ENCODE measurements at regions not wholly inside any gene's neighbourhood (a gene's known extent, or its start where the extent isn't known, plus 50 kb on each side); places are given as distances from the start of the nearest gene placed in this dataset.

- DNase-seq (ENCODE audit: extremely low read depth in 1 of 11, low read depth in 9 of 11, low spot score in 4 of 11), result peak in 9 of 11 donors; percentile 48 to 74 (median 59)
These were observed 142.2 kb downstream of the ABCA8 start for GRCh38 chr17:68812876-68813584.

GRCh38 chr17:68809148-68809547 lies 146.0 kb downstream of the ABCA8 start:
- no peak for DNase-seq (ENCODE audit: extremely low read depth in 1 of 11, low read depth in 9 of 11, low spot score in 4 of 11)

DNA sequence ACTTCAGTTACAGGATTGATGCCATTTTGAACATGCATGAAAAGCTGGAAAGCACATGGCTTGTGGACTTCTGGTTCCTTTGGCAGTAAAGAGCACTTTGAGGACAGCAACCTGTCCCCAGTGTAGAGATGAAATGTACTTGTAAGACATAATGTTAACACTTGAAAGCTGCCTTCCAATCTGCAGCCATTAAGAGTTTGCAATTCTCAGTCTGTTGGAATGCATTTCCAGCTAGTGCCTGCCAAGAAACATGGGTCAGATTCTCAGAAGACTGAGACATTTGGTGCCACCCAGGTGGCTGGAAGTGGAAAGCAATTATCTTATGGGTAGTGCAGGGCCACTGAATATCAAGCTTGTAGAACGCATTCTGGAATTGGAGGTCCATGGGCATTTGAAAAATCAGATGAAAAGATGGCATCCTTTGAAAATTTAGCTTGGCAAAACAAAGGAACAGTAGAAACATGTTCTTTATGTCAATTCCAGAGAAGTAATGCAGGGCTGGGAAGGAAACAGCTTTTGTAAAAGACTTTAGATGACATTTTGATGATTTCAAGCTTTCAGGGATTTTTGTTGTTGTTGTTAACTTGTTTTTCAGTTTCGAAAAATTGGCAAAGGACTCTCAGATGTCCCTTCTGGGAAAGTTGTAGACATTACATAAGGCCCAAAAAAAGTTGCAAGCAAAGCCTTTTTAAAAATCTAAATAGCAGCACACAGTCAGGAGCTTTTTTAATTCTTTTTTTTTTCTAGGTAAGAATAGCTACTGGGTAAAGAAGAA lies 147.0 kb downstream of the ABCA8 start:
- DNase-seq (ENCODE audit: extremely low read depth in 1 of 11, low read depth in 9 of 11, low spot score in 4 of 11), result peak in 1 of 11 donors; percentile 14

DNA sequence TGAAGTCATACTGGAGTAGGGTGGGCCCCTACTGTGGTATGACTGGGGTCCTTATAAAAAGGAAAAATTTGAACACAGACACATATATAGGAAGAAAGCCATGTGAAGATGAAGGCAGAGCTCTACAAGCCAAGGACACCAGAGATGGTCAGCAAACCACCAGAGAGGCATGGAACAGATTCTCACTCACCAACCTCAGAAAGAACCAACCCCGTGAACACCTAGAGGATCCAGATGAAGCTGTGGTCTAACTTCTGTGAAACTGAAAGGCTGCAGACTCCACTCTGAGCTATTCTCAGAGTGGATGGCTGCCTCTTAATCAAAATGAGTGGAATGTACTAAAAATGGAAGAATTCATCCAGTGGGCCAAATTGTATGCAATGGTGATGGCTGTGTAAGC lies 149.6 kb downstream of the ABCA8 start:
- DNase-seq (ENCODE audit: extremely low read depth in 1 of 11, low read depth in 9 of 11, low spot score in 4 of 11), result no peak

GRCh38 chr17:68804777-68805520 lies 150.2 kb downstream of the ABCA8 start:
- DNase-seq (ENCODE audit: extremely low read depth in 1 of 11, low read depth in 9 of 11, low spot score in 4 of 11), result no peak

GRCh38 chr17:68803164-68803929 lies 151.8 kb downstream of the ABCA8 start:
- DNase-seq (ENCODE audit: extremely low read depth in 1 of 11, low read depth in 9 of 11, low spot score in 4 of 11), result no peak

DNA sequence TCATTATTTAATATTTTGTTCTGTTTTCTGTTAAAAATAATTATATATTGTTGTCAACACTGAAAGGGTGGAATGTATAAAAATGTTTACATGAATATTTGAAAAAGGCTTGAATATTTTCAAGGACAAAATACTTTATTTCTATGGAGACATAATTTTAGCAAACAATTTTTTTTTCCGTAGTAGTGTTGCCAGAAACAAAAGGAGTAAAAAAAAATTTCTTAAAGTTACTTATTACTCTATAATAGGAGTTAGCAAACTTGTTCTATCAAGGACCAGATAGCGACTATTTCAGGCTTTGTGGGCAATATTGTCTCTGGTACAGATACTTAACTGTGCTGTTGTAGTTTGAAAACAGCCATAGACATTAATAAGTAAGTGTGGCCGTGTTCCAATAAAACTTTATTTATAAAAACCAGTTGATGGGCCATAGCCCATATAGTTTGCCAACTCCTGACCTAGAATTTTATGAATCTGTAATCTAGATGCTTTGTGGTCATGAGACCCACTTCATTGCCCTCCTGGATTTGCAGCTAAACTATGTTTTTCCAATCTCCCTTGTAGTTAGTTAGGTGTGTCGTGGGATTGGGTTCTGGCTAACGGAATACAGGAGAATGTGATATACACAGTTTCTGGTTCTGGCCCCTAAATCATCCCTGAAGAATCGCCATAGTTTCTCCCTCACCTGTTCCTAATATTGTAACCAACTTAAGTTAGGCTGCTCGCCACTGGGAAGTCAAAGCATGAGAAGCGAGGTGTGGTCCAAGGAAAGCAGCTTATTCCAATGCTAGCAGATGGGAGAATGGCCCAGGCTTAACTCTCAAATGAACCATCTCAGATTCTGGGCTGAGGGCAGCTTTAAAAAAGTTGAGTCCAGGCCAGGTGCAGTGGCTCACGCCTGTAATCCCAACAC lies 153.6 kb downstream of the ABCA8 start:
- no peak for DNase-seq (ENCODE audit: extremely low read depth in 1 of 11, low read depth in 9 of 11, low spot score in 4 of 11)

DNA sequence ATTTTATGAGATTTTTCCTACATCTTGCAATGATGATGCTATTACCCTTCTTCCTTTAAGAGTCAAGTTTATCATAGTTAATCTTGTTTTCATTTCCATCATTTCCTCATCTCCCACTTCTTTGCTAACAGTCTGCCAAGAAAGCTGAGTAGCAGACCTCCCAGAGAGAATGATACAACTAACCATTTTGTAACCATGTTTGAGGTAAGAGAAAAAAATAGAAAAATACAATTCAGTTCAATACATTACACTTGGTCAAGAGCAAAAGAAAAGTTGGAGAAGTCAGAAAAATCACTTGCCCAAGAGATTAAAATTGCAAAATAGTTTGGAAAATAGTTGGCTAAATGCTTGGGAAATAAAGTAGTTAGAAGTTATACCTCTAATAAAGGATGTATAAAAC lies 154.4 kb downstream of the ABCA8 start:
- no peak for DNase-seq (ENCODE audit: extremely low read depth in 1 of 11, low read depth in 9 of 11, low spot score in 4 of 11)

DNA sequence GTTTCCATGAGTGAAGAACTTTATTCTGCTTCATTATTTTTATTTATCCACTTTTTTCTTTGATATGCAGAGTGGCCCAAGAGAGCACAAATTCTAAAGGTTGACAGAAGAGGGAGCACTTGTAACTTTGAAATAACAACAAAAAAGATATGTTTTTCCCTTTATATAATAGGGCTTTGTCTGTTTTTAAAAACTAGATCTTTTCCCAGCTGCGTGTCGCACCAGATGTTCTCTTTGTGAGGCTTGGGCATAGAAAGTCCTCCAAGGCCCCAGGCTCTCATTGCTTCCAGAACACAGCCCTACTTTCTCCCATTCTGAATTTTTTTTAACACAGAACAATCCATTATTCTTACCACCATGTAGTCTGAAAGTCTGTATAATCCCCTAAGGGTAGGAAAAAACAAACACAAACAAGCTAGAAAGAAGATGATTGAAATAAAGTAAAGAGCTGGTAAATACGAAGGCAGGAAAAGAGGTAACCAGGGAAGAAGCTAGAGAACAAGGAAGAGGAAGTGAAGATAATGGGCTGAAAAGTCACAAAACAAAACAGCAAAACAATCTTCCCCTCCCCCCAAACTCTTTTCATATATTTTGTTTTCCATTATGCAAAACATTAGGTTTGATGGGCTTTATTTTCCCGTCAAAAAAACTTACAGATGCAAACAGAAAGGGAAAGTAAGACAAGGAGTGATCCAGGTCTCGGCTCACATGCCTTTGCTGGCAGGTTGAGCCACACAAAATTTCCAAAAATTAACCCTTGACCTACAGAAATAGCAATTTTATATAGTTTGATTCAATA lies 160.4 kb downstream of the ABCA8 start:
- DNase-seq (ENCODE audit: extremely low read depth in 1 of 11, low read depth in 9 of 11, low spot score in 4 of 11), result no peak

DNA sequence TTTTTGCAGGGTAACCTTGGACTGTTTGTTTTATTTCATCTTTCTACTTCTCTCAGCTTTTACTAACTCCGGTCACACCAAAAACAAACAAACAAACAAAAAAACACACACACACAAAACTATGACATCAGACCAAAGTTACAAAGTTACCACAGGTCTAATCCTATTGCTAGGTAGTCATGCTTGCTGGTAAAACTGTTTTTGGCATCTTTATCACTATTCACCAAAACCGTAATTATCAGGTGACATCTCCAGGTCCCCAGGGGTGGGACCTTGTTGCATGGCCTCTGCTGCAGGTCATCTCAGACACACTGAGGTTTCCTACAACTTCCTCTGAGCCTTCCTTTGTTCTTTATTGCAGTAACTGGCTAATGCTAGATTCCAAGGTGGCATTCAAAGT lies 162.3 kb downstream of the ABCA8 start:
- no peak for DNase-seq (ENCODE audit: extremely low read depth in 1 of 11, low read depth in 9 of 11, low spot score in 4 of 11)

DNA sequence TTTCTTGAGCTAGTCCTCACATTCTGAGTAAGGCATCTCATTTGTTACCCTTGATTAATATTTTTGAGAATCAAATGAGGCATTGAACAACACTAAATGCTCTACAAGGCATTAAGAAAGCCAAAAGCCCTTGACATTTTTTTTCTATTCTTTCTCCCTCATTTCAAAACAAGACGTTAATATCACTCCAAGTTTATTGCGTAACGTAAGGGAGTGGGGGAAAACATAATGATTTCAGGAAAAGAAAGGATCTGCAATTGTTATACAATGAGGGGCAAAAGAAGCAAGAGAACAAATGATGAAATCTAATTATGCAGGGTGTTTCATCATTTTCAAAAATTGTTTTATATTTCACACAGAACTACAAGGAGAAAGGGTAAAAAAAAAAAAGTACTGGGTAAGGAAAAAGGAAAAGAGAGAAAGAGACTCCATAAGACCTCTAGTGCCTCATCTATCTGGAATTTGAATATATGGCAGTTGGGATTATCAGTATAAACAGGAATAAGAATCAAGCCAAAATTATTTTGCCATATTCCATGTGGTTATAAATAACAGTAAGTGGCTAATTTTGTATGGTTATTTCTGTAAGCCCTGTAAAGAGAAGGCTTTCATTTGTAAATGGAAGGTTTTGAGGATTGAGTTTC lies 163.0 kb downstream of the ABCA8 start:
- no peak for DNase-seq (ENCODE audit: extremely low read depth in 1 of 11, low read depth in 9 of 11, low spot score in 4 of 11)

DNA sequence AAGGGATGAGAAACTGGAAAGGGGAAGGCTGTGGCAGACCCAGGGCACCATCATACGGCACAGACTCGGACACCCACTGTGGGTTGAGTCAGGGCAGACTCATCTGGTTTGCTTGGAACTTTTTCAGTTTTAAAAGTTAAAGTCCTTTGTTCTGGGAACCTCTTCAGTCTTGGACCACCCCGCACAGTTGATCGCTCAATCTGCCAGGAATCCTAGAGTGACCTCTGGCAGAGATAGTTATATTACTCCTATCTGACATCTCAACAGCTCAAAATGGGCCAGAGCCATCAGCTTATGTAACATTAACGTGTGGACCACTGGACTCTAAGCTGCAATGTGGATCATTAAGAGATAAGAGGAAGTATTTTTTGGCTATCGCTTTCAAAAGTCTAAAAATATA lies 164.3 kb downstream of the ABCA8 start:
- DNase-seq (ENCODE audit: extremely low read depth in 1 of 11, low read depth in 9 of 11, low spot score in 4 of 11), result no peak

- no peak for DNase-seq (ENCODE audit: extremely low read depth in 1 of 11, low read depth in 9 of 11, low spot score in 4 of 11)
These were observed 164.7 kb downstream of the ABCA8 start for GRCh38 chr17:68790492-68790891.

- DNase-seq (ENCODE audit: extremely low read depth in 1 of 11, low read depth in 9 of 11, low spot score in 4 of 11), result no peak
These were observed 165.8 kb downstream of the ABCA8 start for GRCh38 chr17:68789203-68789962.

DNA sequence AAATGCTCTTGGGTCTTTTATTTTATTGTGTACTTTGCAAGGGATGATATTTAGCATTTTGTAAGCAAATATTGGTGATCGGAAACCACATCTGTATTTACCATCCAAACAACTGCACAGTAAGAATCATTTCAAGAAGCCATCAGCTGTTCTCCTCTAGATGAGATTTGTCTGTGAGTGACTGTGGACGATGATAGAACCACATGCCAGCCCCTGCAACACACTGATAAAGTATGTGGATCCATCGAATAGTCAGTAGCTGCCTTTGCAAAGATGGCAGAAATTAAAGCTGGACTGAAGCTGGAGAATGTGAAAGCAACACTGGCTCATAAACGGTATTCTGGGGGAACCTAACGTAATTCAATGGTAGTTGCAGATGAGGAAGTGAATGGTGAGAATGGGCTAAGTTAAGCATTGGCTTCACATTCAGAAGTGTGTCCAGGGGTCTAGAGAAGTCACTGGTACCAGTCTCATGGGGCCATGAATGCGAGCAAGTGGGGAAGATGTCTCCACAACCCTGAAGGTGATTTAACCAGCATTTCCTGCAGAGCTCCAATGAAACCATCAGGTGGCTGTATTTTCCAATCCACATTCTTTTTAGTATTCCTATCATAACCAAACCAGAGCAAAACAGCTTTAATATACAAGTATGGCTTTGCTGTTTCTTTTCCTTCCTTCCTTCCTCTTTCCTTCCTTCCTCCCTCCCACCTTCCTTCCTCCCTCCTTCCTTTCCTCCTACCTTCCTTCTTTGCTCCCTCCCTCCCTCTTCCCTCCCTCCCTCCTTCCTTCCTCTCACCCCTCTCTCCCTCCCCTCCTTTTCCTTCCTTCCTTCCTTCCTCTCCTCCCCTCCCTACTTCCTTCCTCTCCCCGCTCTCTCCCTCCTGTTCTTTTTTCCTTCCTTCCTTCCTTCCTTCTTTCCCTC lies 169.4 kb downstream of the ABCA8 start:
- no peak for DNase-seq (ENCODE audit: extremely low read depth in 1 of 11, low read depth in 9 of 11, low spot score in 4 of 11)

All from renal cortex interstitium (tissue), 11 donors.